ENCODE measurements at regions not wholly inside any gene's neighbourhood (a gene's known extent, or its start where the extent isn't known, plus 50 kb on each side); places are given as distances from the start of the nearest gene placed in this dataset.

DNA sequence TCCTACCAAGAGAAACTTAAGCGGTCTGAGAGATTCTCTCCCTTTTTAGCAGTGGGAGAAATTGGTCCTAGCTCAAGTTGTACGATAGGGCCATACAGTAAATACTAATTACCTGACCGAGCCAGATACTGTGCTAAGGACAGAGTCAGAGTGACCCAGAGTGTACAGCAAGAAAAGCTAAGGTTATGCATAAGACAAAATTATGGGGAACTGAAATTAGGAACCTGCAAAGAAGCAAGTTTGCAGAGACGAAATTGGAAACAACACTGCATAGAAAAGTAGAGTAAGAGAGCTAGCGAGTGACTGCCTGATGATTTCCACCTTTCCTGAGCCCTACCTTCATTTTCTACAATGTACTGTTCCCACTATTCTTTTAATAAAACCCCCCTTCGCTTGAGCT lies 278.1 kb downstream of the NKX6-1 start:
- Histone ChIP-seq H3K27ac (ENCODE audit: insufficient read depth, low read length) (no peak overlapping the region), H3K18ac (ENCODE audit: low read depth, low read length) (no peak overlapping the region), H2AK5ac (ENCODE audit: low read depth, low read length) (no peak overlapping the region), H4K5ac (ENCODE audit: low read depth, low read length) (no peak overlapping the region), H3K4me1 (ENCODE audit: control insufficient read depth, insufficient read depth, low read length) (no peaks in the 10 kb centered on the region), H4K8ac (ENCODE audit: low read depth in 2 of 2, low read length in 2 of 2) (no peak overlapping the region), H3K14ac (replicated peaks; ENCODE audit: low read depth, low read length) (no peak overlapping the region), H3K36me3 (ENCODE audit: control insufficient read depth, insufficient read depth, low read length) (no peaks in the 10 kb centered on the region), H2BK120ac (ENCODE audit: low read depth, low read length) (no peak overlapping the region), H3K9me3 (ENCODE audit: control insufficient read depth, insufficient read depth, low read length) (no peaks in the 10 kb centered on the region), H3K4me3 (ENCODE audit: insufficient read depth, low read depth, low read length) (no peak overlapping the region), H3K9me1 (ENCODE audit: insufficient read depth, low read length) (no peaks in the 10 kb centered on the region), H2AFZ (replicated peaks; ENCODE audit: low read length, poor library complexity) (no peak overlapping the region), H2AK9ac (replicated peaks; ENCODE audit: low read depth, low read length, poor library complexity) (no peak overlapping the region), H2BK5ac (ENCODE audit: low read depth, low read length, poor library complexity, severe bottlenecking) (no peak overlapping the region), H2BK15ac (ENCODE audit: low read depth, low read length) (no peak overlapping the region), H3K9ac (ENCODE audit: low read depth, low read length) (no peak overlapping the region), H2BK20ac (ENCODE audit: low read depth, low read length) (no peak overlapping the region), H3K79me1 (ENCODE audit: low read depth in 1 of 2, low read length in 2 of 2) (no peaks in the 10 kb centered on the region), H4K91ac (ENCODE audit: insufficient read depth, low read depth, low read length) (no peak overlapping the region), H3K27me3 (ENCODE audit: control insufficient read depth, insufficient read depth, low read length) (no peaks in the 10 kb centered on the region), H3K4me2 (ENCODE audit: low read depth, low read length) (no peak overlapping the region), H4K20me1 (ENCODE audit: insufficient read depth, low read length) (no peaks in the 10 kb centered on the region), H3K23ac (ENCODE audit: low read depth, low read length) (no peak overlapping the region), H3K4ac (ENCODE audit: low read depth, low read length) (no peak overlapping the region), H3K56ac (ENCODE audit: extremely low read depth, insufficient read depth, low read length) (no peak overlapping the region)
- ChIA-PET CTCF (no interaction called here), POLR2A (ENCODE audit: unreplicated experiment) (no interaction called here)
- TF ChIP-seq FOS (IDR thresholded peaks at IDR 0.05; ENCODE audit: low read depth, low read length) = no peak
- TF ChIP-seq, protein P1, sequence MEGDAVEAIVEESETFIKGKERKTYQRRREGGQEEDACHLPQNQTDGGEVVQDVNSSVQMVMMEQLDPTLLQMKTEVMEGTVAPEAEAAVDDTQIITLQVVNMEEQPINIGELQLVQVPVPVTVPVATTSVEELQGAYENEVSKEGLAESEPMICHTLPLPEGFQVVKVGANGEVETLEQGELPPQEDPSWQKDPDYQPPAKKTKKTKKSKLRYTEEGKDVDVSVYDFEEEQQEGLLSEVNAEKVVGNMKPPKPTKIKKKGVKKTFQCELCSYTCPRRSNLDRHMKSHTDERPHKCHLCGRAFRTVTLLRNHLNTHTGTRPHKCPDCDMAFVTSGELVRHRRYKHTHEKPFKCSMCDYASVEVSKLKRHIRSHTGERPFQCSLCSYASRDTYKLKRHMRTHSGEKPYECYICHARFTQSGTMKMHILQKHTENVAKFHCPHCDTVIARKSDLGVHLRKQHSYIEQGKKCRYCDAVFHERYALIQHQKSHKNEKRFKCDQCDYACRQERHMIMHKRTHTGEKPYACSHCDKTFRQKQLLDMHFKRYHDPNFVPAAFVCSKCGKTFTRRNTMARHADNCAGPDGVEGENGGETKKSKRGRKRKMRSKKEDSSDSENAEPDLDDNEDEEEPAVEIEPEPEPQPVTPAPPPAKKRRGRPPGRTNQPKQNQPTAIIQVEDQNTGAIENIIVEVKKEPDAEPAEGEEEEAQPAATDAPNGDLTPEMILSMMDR (conservative IDR thresholded peaks at IDR 0.05; ENCODE audit: low read depth, low read length) = no peak
- TF ChIP-seq, protein P2, sequence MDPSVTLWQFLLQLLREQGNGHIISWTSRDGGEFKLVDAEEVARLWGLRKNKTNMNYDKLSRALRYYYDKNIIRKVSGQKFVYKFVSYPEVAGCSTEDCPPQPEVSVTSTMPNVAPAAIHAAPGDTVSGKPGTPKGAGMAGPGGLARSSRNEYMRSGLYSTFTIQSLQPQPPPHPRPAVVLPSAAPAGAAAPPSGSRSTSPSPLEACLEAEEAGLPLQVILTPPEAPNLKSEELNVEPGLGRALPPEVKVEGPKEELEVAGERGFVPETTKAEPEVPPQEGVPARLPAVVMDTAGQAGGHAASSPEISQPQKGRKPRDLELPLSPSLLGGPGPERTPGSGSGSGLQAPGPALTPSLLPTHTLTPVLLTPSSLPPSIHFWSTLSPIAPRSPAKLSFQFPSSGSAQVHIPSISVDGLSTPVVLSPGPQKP (IDR thresholded peaks at IDR 0.05; ENCODE audit: borderline replicate concordance, low read depth, low read length) = no peak
- no peak for TF ChIP-seq MAFK (IDR thresholded peaks at IDR 0.05; ENCODE audit: low read depth, low read length)
- no peak for TF ChIP-seq CHD1 (IDR thresholded peaks at IDR 0.05; ENCODE audit: low read depth, low read length)
- no peak for TF ChIP-seq SMC3 (IDR thresholded peaks at IDR 0.05; ENCODE audit: low read depth, low read length)
- TF ChIP-seq BHLHE40 (IDR thresholded peaks at IDR 0.05; ENCODE audit: low read depth, low read length) = no peak
- TF ChIP-seq RCOR1 (IDR thresholded peaks at IDR 0.05; ENCODE audit: insufficient replicate concordance, low read length) = no peak
- no peak for TF ChIP-seq MXI1 (IDR thresholded peaks at IDR 0.05; ENCODE audit: borderline replicate concordance, low read depth, low read length)
- no peak for TF ChIP-seq MAZ (IDR thresholded peaks at IDR 0.05; ENCODE audit: borderline replicate concordance, low read depth, low read length)
- TF ChIP-seq, protein P3, sequence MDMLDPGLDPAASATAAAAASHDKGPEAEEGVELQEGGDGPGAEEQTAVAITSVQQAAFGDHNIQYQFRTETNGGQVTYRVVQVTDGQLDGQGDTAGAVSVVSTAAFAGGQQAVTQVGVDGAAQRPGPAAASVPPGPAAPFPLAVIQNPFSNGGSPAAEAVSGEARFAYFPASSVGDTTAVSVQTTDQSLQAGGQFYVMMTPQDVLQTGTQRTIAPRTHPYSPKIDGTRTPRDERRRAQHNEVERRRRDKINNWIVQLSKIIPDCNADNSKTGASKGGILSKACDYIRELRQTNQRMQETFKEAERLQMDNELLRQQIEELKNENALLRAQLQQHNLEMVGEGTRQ (IDR thresholded peaks at IDR 0.05; ENCODE audit: low read depth, low read length) = no peak
- TF ChIP-seq RAD21 (IDR thresholded peaks at IDR 0.05; ENCODE audit: low read length) = no peak
- TF ChIP-seq NFE2L2 (IDR thresholded peaks at IDR 0.05; ENCODE audit: low read depth, low read length) = no peak
- no peak for TF ChIP-seq CEBPB (IDR thresholded peaks at IDR 0.05; ENCODE audit: low read depth, low read length)
- TF ChIP-seq RFX5 (IDR thresholded peaks at IDR 0.05; ENCODE audit: low read depth, low read length) = no peak
- TF ChIP-seq POLR2A (IDR thresholded peaks at IDR 0.05; ENCODE audit: low read depth, low read length) = no peak
- no CpG with 5 or more reads among the region's 6 CpGs for WGBS, 2 experiments (ENCODE audit: extremely low coverage in 2 of 2, insufficient read length in 1 of 2)
- ATAC-seq (ENCODE audit: low read depth) (no peak), DNase-seq (no peak)
- intact Hi-C loops (cut with micrococcal nuclease) = no loop called here
- no TSS peak for BruUV-seq (replicated peaks)
- dilution Hi-C loops (cut with HindIII; ENCODE audit: low sequenced_read_pairs, unreplicated experiment) = no loop called here
- in situ Hi-C loops (cut with MboI; ENCODE audit: low sequenced_read_pairs) = no loop called here

All from IMR-90 (cell line).